ENCODE measurements at regions not wholly inside any gene's neighbourhood (a gene's known extent, or its start where the extent isn't known, plus 50 kb on each side); places are given as distances from the start of the nearest gene placed in this dataset.

- TF ChIP-seq, protein P1, sequence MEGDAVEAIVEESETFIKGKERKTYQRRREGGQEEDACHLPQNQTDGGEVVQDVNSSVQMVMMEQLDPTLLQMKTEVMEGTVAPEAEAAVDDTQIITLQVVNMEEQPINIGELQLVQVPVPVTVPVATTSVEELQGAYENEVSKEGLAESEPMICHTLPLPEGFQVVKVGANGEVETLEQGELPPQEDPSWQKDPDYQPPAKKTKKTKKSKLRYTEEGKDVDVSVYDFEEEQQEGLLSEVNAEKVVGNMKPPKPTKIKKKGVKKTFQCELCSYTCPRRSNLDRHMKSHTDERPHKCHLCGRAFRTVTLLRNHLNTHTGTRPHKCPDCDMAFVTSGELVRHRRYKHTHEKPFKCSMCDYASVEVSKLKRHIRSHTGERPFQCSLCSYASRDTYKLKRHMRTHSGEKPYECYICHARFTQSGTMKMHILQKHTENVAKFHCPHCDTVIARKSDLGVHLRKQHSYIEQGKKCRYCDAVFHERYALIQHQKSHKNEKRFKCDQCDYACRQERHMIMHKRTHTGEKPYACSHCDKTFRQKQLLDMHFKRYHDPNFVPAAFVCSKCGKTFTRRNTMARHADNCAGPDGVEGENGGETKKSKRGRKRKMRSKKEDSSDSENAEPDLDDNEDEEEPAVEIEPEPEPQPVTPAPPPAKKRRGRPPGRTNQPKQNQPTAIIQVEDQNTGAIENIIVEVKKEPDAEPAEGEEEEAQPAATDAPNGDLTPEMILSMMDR (IDR thresholded peaks at IDR 0.05 in 8 of 11, conservative IDR thresholded peaks at IDR 0.05 in 3 of 11): no peak
- no peak for TF ChIP-seq POLR2A (IDR thresholded peaks at IDR 0.05)
- no peak for TF ChIP-seq POLR2AphosphoS5 (IDR thresholded peaks at IDR 0.05)
Measured at GRCh38 chr11:37533830-37534229, 935.8 kb upstream of the RAG2 start.

Measured in spleen (tissue), 7 donors.